Middle frontal gyrus (tissue), 1 donor: ENCODE measurements at regions not wholly inside any gene's neighbourhood (a gene's known extent, or its start where the extent isn't known, plus 50 kb on each side); places are given as distances from the start of the nearest gene placed in this dataset.
"Not testable (repeated sequence)": the region's sequence is repeated elsewhere in the genome, so short reads cannot be mapped to it uniquely, and the experiment has no call there.

Experiments used
- DNase-seq: peaks from one replicate; pipeline ENCODE4 v3.0.0-alpha.2; 2015; ENCODE audit warnings: low spot score; ENCODE audit errors: extremely low spot score

GRCh38 chr12:128113250-128113649 is 153.7 kb upstream of the TMEM132C start:
- DNase-seq: not testable (repeated sequence)

- DNase-seq: no peak
Observed at GRCh38 chr12:128114485-128114884, 152.5 kb upstream of the TMEM132C start.

GRCh38 chr12:128116537-128116936 is 150.4 kb upstream of the TMEM132C start:
- DNase-seq: no peak

GRCh38 chr12:128120035-128120434 is 146.9 kb upstream of the TMEM132C start:
- no peak for DNase-seq

- DNase-seq: no peak
Observed at GRCh38 chr12:128121424-128121823, 145.5 kb upstream of the TMEM132C start.

GRCh38 chr12:128123096-128123495 is 143.9 kb upstream of the TMEM132C start:
- no peak for DNase-seq

GRCh38 chr12:128131955-128132354 is 135.0 kb upstream of the TMEM132C start:
- no peak for DNase-seq

DNA sequence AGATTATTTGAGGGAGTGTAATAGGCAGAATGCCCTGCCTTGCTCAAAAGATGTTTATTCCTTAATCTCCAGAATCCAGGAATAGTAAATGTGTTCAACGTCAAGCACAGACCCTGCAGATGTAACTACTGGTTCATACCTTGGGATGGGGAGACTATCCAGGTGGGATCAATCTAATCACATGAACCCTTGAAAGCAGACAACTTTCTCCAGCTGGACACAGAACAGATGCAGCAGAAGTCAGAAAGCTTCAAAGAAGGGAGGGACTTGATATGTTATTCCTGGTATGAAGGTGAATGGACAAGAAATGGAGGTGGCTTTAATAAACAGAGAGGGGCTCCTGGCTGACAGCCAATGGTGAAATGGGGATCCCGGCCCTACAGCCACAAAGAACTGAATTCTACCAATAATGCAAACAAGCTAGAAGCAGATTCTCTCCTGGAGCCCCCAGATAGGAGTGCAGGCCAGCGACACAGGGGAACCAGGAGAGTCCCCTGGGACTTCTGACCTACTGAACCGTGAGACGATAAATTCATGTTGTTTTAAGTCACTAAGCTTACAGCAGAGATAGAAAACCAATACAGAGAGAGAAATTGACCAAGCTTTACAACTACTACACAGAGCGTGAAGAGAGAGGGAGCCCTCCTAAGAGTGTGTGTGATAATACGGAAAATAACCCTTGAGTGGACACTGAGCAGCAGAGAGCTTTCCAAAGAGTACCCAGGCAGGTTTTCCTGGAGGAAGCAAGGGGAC is 133.5 kb upstream of the TMEM132C start:
- DNase-seq: no peak

DNA sequence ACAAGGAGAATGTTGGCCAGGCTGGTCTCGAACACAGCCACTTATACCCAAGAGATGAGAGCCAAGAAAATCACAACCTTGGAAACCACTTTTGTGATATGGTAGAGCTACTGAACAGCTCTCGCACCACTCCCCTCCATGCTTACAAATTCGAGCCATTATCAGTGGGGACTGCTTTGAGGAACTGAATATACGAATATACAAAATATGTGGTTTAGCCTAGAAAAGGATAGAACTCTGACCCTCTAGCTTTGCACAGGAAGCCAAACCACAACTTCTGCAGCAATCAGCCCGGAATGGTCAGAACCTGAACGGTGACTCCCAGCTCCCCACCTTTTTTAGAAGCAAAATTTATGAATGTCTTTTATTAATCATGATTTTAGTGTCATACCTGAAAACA is 129.8 kb upstream of the TMEM132C start:
- no peak for DNase-seq

DNA sequence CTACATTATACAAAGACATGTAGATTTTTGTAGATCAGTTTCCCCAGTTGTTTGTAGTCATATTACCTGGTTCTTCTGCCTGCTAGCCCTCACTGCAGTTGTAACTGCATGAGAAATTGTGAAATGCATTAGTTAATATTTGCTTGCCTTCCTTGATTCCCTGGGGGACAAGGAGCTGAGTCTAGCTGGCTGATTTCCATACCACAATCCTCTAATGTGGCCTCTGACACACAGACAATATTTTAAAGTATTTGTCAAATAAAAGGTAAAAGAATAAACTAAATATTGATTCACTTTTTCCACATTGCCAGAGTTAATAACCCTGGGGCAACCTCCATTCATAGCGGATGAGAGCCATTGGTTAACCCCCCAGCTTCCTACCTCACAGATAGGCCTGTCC is 128.8 kb upstream of the TMEM132C start:
- DNase-seq: no peak

GRCh38 chr12:128140551-128140950 is 126.4 kb upstream of the TMEM132C start:
- DNase-seq: no peak

- DNase-seq: no peak
Observed at GRCh38 chr12:128150961-128151360, 116.0 kb upstream of the TMEM132C start.

DNA sequence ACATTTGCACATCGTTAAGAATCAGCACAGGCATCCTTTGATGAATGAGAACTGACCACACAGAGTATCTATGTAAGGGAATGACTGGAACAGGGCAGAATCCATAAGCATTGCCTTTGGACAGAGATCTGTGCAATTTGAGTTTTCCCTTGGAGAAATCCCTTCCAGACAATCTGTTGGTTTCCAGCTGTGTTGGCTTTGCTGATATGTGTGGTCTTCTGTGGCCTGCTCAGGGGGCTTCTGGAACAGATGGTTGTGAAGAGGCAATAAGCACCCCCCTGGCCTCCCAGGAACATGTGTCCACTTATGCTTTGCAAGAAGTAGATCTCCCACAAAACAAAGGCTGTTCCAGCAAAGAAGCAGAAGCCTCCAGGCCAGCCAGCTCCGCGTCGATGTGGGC is 111.4 kb upstream of the TMEM132C start:
- DNase-seq: no peak

GRCh38 chr12:128163086-128163485 is 103.9 kb upstream of the TMEM132C start:
- no peak for DNase-seq

- no peak for DNase-seq
Observed at GRCh38 chr12:128164533-128164932, 102.4 kb upstream of the TMEM132C start.

DNA sequence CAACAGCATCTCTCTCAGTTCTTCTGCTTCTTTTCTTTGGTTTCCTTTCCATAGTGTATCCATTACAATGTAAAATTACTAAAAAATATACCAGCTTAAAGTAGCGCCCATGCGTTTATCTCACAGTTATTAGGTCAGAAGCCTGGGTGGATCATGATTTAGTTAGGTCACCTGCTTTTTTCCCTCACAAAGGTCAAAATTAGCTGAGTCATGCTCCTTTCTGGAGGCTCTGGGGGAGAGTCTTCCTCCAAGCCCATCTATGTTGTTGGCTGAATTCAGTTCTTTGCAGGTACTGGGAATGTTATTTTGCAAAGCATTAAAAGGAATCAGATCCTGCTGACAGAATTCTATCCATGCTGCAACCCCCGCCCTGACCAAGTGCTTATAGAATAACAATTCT is 101.6 kb upstream of the TMEM132C start:
- DNase-seq: no peak

- DNase-seq: no peak
Observed at GRCh38 chr12:128168273-128168672, 98.7 kb upstream of the TMEM132C start.

- DNase-seq: no peak
Observed at GRCh38 chr12:128170181-128170580, 96.8 kb upstream of the TMEM132C start.

GRCh38 chr12:128178565-128178964 is 88.4 kb upstream of the TMEM132C start:
- no peak for DNase-seq

DNA sequence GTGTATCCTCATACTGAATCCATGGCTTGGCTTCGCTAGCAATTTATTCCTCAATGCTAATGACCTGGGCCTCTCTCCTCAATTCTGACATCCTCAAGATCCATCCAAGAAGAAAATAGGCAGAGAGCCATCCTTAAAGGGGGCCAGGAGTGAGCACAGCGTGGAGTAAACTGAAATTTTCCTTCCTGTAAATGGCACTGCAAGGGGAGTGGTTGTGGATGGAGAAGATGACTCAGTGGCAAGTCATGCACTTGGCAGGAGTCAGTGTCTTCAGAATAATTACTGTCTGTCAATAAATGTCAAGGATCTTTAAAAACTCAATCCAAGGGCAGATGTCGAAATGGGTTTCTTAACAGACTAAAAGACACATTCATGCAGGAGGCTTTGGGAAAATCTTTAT is 88.0 kb upstream of the TMEM132C start:
- DNase-seq: no peak

DNA sequence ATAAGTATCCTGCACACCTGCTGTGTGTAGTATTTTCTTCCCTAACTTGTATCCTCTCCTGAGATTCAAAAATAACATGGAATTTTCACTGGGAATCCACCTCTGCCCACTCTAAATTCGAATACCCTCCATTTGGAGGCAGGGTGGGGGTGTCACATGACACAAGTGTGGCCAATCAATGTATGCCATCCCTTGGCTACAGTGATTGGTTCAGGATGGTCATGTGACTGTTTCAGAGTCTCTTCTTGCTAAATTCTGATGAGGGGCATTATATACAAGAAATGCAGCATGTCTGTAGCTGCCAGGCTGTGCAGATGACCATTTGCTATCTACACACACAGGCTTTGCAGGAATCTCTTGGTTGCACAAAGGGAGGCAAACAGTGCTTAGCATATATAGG is 86.8 kb upstream of the TMEM132C start:
- no peak for DNase-seq

GRCh38 chr12:128190052-128190451 is 76.9 kb upstream of the TMEM132C start:
- no peak for DNase-seq

DNA sequence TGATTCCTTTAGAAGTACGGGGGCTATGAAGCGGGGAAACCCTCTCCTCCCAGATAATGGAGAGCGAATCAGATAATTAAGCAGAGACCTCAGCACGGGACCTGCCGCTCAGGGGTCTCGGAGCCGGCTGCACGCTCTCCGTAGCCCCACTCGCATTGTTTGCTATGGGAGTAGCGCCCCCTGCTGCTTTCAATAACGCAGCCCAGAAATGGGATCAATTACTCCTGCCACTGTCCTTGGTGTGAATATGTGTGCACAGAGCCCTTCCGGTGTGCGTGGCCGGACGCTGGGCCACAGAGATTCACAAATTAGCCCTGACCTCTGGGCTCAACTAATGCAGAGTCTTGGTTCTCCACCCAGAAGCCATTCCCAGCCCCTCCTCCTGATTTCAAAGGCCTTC is 76.4 kb upstream of the TMEM132C start:
- no peak for DNase-seq

GRCh38 chr12:128191380-128191779 is 75.6 kb upstream of the TMEM132C start:
- no peak for DNase-seq
